GM19463 (cell line): ENCODE measurements at regions not wholly inside any gene's neighbourhood (a gene's known extent, or its start where the extent isn't known, plus 50 kb on each side); places are given as distances from the start of the nearest gene placed in this dataset.

Experiments
- ATAC-seq: cut with Tn5 transposase; IDR thresholded peaks from one replicate; pipeline ENCODE4 v1.9.1; 2021; ENCODE audit warnings: mild to moderate bottlenecking, moderate library complexity; ENCODE audit not compliant: unreplicated experiment

GRCh38 chr6:90973188-90973587 lies 386.3 kb upstream of the MAP3K7 start:
- ATAC-seq, result no peak

DNA sequence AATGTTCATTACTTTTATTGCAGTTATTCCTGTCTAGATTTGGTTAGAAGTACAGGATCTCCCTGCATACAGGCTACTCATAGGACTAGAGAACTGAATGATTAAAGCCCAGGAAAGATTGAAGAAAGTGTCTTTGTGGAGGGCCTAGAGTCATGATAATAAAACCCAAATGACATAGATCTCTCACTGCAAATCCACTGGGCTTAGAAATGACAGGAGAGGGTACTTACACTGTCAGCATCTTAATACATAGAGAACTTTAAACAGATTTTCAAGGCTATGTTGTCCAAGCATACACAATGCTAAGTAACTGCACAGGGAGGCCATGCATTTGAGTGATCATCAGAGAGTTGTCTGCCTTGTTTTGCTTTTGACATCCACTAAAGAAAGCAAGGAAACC lies 383.8 kb upstream of the MAP3K7 start:
- no peak for ATAC-seq

- no peak for ATAC-seq
Observed at GRCh38 chr6:90967471-90967870, 380.6 kb upstream of the MAP3K7 start.

DNA sequence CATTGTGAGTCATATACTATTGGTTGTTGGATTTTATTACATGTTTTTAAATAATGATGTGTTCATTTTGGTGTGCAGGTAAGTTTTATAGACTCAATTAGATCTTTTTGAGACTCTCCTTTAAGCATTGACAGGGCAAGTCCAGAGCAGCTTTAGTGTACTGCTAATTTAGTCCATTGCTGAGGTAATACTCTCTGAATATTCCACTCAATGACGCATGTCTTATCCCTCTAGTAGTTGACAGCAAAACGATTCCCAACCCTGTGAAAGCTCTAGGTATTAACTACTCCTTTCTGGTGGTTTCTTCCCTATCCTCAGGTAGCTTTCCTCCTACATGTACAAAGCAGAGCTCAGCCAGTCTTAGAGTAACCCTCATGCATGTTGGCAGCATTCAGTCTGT lies 373.5 kb upstream of the MAP3K7 start:
- no peak for ATAC-seq

DNA sequence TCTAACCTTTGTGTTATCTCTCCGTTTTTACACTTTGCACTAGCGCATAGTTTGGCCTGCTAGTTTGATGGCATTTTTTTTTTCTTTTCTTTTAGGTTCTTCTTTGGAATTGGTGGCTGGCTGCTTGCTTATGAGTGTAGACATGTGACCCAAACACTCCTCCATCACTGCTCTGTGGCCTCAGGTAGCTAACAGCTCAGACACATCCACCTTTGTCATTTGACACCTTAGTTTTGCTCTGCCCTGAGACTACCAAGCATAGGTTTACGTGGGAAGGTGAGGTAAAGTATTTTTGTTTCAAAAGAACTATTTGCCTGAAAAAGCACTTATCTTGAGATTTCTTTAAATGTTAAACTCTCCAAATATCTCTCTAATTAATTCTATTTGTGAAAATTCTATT lies 368.4 kb upstream of the MAP3K7 start:
- no peak for ATAC-seq

DNA sequence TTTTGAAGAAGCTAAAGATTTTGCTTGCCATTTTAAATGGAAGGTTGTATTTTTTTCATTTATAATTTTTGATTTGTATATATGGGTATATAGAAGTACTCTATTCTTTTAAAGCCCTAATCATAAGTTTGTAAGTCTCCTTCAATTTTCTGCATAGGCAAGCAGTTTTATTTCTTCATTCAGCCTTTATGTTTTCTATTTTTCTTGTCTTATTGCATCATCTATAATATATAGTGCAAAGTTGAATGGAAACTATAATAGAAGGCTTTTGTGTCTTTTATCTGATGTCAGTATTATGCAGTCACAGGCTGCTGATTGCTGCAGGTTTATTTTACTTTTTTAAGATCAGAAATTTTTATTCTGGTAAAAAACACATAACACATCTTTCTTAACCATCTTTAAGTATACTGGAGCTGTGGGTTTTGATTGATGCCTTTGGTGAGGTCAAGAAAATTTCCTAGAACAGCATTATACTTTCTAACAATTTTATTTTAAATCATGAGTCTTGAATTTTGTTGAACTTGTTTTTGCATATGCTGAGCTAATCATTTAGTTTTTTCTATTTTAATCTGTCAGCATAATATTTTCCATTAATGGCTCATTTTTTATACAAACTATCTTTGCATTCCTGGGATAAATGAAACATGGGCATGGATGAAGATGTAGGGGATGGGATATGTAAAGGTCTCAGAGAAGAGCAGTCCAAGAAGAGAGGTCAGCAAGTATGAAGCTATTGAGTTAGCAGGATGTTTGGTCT lies 366.7 kb upstream of the MAP3K7 start:
- no peak for ATAC-seq

DNA sequence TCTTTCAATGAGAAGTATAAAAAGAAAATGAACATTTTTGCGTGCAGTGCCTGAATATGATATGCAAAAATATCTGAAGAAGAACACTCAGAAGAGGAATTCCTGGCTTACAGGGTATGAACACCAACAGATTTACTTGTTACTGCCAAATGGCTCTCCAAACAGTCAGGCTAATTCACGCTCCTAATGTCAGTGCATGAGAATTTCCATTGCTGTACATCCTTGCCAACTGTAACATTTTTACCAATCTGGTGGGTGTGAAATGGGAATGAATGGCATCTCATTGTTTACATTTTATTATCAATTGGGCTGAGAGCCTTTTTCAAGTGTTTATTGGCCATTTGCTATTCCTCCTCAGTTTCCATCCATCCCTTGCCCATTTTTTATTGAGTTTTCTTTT lies 365.3 kb upstream of the MAP3K7 start:
- ATAC-seq, result no peak

DNA sequence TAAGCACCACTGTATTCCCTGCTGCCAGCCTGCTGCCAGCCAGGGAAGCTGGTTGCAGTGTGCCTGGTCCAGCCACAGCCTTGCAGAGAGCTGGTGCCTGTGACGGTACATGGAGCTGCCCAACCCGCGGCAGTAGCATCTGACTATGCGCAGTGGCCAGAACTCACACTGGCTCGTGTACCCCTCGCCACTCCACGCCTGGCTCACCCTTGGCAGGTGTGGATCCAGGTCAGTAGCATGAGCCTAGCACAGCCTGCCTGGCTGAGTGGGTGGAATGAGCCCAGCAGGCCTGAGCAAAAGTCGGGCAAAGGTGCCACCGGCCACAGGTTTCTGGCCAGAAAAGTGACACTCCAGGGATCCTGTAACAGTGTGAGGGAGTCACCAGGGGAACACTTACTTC lies 361.7 kb upstream of the MAP3K7 start:
- ATAC-seq, result no peak

DNA sequence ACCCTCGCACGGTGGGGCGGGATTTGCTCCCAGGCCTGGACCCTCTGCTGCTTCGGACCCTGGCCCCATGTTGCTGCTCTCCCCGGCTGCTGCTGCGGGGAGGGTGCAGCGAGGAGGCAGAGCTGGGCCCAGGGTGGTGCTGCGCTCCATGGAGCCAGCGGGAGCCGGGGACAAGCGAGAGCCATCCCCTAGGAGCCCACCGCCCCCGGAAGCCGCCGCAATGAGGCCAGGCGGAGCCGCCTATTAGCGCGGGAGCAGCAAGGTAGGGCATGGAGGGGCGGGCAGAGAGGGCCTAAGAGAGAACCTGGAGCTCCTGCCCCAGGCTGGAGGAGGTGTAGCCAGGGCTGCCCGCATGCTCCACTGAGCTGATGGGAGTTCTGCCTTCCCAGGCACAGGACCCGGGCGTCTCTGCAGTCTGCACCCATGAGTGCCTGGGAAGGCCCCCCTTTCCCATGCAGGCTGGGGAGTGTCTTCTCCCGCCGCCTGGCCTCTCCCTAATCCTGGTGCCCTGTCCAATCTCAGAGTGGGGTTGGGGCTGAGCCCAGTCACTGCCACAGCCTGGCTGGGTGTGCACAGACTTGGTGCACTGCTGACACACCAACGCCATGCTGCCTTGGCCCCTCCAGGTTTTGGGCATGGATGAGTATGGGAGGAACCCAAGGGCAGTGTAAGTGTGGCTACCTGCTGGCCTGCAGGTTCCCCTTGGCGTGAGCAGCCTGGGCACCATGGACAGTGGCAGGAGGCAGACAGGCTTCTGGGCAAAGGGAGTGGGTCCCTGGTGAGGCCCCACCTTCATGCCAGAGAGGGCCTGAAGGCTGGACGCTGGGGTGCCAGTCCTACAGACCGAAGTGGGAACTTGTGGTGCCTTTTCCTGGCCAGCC lies 360.6 kb upstream of the MAP3K7 start:
- ATAC-seq, result no peak

DNA sequence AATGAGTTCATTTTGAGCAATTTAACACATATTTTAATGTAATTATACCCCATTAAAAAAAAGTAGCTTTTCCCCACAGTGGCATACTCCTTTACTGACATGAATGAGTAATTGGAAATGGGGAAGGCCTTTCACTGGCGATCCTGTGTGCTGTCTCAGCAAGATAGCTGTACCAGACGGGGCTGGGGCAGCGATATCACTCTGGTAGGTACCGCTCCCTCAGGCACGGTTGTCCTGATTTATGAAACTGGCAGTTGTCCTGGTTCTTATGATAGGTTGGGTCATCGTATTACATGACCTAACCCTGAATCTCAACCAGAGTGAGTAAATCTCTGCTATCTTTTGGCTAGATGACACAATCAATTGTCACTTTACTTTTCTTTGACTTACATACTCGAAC lies 355.0 kb upstream of the MAP3K7 start:
- ATAC-seq, result no peak

- ATAC-seq, result peak; percentile 90
Observed at GRCh38 chr6:90940812-90941481, 354.1 kb upstream of the MAP3K7 start.

DNA sequence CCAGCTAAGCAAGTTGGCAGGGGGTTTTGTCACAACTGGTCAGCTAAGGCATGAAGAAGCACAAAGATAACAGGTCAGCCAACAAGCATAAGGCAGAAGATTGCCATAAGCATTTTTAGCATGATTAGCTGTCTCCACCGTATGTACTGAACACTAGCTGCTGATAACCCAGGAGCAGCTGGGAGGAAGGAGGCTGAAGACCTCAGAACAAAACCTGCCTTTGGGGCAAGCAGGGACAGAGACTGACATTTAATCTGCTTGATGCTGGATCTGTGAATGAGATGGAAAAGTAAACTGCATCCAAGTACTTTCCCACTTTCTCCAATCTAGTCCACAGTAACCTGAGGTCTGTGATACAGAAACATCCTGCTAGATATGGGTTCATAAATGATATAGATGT lies 353.0 kb upstream of the MAP3K7 start:
- no peak for ATAC-seq

GRCh38 chr6:90938122-90938521 lies 351.2 kb upstream of the MAP3K7 start:
- no peak for ATAC-seq

GRCh38 chr6:90936286-90936685 lies 349.4 kb upstream of the MAP3K7 start:
- no peak for ATAC-seq

- ATAC-seq, result no peak
Observed at GRCh38 chr6:90934966-90935365, 348.1 kb upstream of the MAP3K7 start.

GRCh38 chr6:90934081-90934480 lies 347.2 kb upstream of the MAP3K7 start:
- no peak for ATAC-seq

DNA sequence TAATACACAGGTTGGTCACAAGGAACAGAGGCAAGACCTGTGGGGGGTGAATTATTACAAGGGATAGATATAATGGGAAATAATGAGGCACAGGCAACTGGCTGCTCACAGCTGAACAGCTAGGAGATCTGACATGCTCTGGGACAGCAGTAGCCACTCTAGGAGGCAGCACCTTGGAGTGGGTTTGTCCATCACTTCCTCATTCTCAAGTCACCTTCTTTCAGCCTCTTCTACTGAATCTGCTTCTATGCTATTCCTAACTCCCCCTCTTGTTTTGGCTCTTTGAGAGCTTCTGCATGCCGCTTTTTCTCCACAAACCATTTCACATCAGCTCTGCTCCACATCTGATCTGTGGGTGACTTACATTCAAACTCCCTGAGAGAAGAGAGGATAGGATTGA lies 345.5 kb upstream of the MAP3K7 start:
- ATAC-seq, result no peak

DNA sequence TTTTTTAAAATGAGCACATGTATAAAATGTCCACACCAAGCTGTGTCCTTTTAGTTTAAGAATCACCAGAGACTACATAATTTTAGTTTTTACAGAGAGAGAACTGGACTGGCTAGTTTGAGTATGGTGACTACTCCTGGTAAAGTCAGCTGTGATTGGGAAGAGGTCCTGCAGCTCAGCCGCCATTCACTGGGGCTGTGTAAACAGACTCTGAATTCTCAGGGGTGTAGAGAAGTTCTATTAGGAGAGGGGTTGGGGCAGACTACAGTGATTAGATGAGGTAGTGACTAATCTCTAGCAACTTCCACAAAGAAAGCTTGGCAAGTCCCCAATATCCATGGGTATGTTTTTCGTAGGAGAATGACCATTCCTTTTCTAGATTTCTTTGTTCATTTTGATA lies 341.2 kb upstream of the MAP3K7 start:
- no peak for ATAC-seq

DNA sequence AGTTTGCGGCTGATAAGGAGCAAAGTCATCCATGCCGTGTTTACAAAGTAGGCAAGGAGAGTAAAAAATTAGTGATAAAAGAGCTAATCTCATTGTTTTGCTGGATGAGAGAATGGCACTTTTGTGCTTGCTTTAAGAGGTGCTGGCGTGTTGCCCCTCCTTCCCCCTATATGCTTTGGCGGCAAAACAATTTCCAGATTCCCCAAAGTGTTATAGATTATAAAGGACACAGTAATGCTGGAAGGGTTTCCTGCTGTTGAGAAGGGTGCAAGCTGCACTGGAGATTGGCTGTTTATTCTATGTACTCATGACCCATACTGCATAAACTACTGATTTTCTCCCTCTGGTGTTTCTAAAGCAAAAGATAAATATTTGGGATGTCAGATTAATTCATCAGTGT lies 338.9 kb upstream of the MAP3K7 start:
- no peak for ATAC-seq

GRCh38 chr6:90922325-90922724 lies 335.5 kb upstream of the MAP3K7 start:
- ATAC-seq, result no peak

DNA sequence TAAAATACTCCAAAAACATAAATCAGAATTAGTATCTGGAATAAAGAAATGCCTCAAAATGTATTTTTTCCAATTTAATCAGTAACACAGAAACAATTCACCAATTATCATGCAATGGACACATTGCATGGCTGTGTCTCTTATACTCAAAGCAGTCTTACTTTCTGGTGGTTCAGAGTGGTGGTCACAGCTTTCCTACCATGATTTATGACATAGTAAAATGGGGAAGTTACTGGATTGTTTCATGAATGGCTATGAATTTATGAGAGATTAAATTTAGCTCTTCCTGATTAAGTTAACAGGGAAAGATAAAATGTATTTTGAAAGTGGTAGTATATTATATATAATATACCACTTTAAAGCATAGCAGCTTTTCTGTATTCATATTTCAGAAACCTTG lies 331.5 kb upstream of the MAP3K7 start:
- ATAC-seq, result no peak

GRCh38 chr6:90917376-90917775 lies 330.5 kb upstream of the MAP3K7 start:
- ATAC-seq, result no peak
